GM20000 (cell line): ENCODE measurements at regions not wholly inside any gene's neighbourhood (a gene's known extent, or its start where the extent isn't known, plus 50 kb on each side); places are given as distances from the start of the nearest gene placed in this dataset.

ENCODE experiments used
- DNase-seq: peaks from one replicate; pipeline ENCODE4 v3.0.0; 2012; ENCODE audit warnings: low spot score
- CTCF ChIP-seq: IDR thresholded peaks from 2 replicates; pipeline ENCODE4 v1.5.1; 2012; ENCODE audit warnings: mild to moderate bottlenecking, control low read depth; ENCODE audit errors: extremely low read depth, missing control alignments

- DNase-seq = no peak
- TF ChIP-seq CTCF = no peak
Observed at GRCh38 chr3:110063178-110063577, 725.8 kb upstream of the DPPA4 start.

- no peak for TF ChIP-seq CTCF
- no peak for DNase-seq
Observed at GRCh38 chr3:110066206-110066605, 728.9 kb upstream of the DPPA4 start.

- TF ChIP-seq CTCF = no peak
- DNase-seq = no peak
Observed at GRCh38 chr3:110067527-110067926, 730.2 kb upstream of the DPPA4 start.

GRCh38 chr3:110069761-110070160, 732.4 kb upstream of the DPPA4 start:
- DNase-seq = no peak
- TF ChIP-seq CTCF = no peak

GRCh38 chr3:110070161-110070916, 733.0 kb upstream of the DPPA4 start:
- TF ChIP-seq CTCF = no peak
- DNase-seq = no peak

- DNase-seq = no peak
Observed at GRCh38 chr3:110074095-110074494, 736.7 kb upstream of the DPPA4 start.

GRCh38 chr3:110077093-110077492, 739.7 kb upstream of the DPPA4 start:
- no peak for DNase-seq
- no peak for TF ChIP-seq CTCF

More at GRCh38 chr3:110074095-110074494, 736.7 kb upstream of the DPPA4 start:
- no peak for TF ChIP-seq CTCF
